ENCODE measurements at regions not wholly inside any gene's neighbourhood (a gene's known extent, or its start where the extent isn't known, plus 50 kb on each side); places are given as distances from the start of the nearest gene placed in this dataset.

DNA sequence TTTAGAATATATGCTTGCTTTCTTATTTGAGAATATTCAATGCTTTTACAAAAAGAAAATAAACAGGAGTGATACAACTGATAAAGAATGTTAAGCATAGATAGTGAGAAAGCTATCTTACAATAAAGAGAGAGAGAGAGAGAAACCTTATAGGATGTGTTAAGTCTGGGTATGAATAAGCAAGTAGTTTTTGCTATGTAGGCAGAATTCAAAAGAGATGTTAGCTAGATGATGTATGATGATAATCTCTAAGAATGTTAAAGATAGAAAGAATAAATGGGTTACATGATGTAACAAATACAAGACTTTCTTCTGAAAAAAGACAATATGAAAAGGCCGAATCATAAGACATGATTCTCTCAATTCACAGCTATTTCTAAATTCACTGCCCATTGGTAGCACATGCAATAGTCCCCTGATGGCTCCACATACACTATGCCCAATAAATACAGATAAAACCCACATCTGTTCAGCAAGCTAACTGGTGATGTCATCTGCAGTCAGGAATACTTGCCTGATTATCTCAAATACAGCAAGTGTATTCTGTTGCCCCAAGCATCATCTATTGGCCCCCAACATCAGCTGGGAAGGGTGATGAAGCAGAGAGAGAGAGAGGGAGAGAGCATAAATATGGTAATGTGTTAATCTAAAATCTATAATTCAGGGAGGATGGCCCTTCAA, 169.2 kb upstream of the LYSMD4 start (continued):
- TF ChIP-seq, protein P1, sequence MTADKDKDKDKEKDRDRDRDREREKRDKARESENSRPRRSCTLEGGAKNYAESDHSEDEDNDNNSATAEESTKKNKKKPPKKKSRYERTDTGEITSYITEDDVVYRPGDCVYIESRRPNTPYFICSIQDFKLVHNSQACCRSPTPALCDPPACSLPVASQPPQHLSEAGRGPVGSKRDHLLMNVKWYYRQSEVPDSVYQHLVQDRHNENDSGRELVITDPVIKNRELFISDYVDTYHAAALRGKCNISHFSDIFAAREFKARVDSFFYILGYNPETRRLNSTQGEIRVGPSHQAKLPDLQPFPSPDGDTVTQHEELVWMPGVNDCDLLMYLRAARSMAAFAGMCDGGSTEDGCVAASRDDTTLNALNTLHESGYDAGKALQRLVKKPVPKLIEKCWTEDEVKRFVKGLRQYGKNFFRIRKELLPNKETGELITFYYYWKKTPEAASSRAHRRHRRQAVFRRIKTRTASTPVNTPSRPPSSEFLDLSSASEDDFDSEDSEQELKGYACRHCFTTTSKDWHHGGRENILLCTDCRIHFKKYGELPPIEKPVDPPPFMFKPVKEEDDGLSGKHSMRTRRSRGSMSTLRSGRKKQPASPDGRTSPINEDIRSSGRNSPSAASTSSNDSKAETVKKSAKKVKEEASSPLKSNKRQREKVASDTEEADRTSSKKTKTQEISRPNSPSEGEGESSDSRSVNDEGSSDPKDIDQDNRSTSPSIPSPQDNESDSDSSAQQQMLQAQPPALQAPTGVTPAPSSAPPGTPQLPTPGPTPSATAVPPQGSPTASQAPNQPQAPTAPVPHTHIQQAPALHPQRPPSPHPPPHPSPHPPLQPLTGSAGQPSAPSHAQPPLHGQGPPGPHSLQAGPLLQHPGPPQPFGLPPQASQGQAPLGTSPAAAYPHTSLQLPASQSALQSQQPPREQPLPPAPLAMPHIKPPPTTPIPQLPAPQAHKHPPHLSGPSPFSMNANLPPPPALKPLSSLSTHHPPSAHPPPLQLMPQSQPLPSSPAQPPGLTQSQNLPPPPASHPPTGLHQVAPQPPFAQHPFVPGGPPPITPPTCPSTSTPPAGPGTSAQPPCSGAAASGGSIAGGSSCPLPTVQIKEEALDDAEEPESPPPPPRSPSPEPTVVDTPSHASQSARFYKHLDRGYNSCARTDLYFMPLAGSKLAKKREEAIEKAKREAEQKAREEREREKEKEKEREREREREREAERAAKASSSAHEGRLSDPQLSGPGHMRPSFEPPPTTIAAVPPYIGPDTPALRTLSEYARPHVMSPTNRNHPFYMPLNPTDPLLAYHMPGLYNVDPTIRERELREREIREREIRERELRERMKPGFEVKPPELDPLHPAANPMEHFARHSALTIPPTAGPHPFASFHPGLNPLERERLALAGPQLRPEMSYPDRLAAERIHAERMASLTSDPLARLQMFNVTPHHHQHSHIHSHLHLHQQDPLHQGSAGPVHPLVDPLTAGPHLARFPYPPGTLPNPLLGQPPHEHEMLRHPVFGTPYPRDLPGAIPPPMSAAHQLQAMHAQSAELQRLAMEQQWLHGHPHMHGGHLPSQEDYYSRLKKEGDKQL (CRISPR knock-in tag; IDR thresholded peaks at IDR 0.05; ENCODE audit: low read depth), result no peak
- TF ChIP-seq CBX1 (IDR thresholded peaks at IDR 0.05; ENCODE audit: low read depth), result no peak

- H3K4me2 ChIP-seq (ENCODE audit: low read depth, low read length), result no peak overlapping the region
- no peaks in the 10 kb centered on the region for H3K79me2 ChIP-seq (ENCODE audit: insufficient read depth, low read length)
- no peaks in the 10 kb centered on the region; the same call in 1 of the 2 replicates for H3K9me3 ChIP-seq (ENCODE audit: low read length)
- ChIA-PET CTCF (ENCODE audit: low intra/inter-chr PET ratio, low total read pairs) (no interaction called here), POLR2A (no interaction called here)
- intact Hi-C loops (cut with micrococcal nuclease; ENCODE audit: unreplicated experiment), result no loop called here
- no peaks in the 10 kb centered on the region for H3K27me3 ChIP-seq (ENCODE audit: control insufficient read depth in 1 of 2, insufficient read depth in 2 of 2, low read length in 2 of 2)
- 97% methylated on average over 4 of the region's 4 CpGs for WGBS (ENCODE audit: low lambda C conversion rate)
- no peaks in the 10 kb centered on the region for H4K20me1 ChIP-seq (ENCODE audit: insufficient read depth, low read length)
- no peak overlapping the region for H3K9ac ChIP-seq (ENCODE audit: insufficient read depth, low read depth, low read length)
- ATAC-seq (no peak), FAIRE-seq (no peak), DNase-seq (ENCODE audit: low spot score) (no peak)
- H3K27ac ChIP-seq (ENCODE audit: extremely low read length, insufficient read depth, low read length), result no peak overlapping the region
- BruUV-seq (replicated peaks), result no TSS peak
- H3K4me3 ChIP-seq (replicated peaks in 1 of 3; ENCODE audit: insufficient read depth in 1 of 3, low read depth in 2 of 3, low read length in 3 of 3), result no peak overlapping the region
- TF ChIP-seq TMF1 (CRISPR knock-in tag; IDR thresholded peaks at IDR 0.05; ENCODE audit: low read depth) (no peak), ZNF10 (CRISPR knock-in tag; IDR thresholded peaks at IDR 0.05; ENCODE audit: borderline replicate concordance, low read depth) (no peak), ZNF792 (CRISPR knock-in tag; IDR thresholded peaks at IDR 0.05) (no peak)
- in situ Hi-C loops (cut with HindIII; ENCODE audit: extremely low pct_ligation_motif_present, low pct_unique_long_range_greater_than_20kb), result no loop called here
- H3K4me1 ChIP-seq (ENCODE audit: insufficient read depth, low read length), result 0 out of 2 replicates have a peak, but pooled peaks cover 7% of the 10 kb centered on the region
- H2AFZ ChIP-seq (ENCODE audit: low read length), result no peak overlapping the region
- no peaks in the 10 kb centered on the region for H3K36me3 ChIP-seq (replicated peaks in 1 of 2; ENCODE audit: control insufficient read depth in 1 of 2, insufficient read depth in 2 of 2, low read length in 2 of 2)
Observed at GRCh38 chr15:99895956-99896311, 162.7 kb upstream of the LYSMD4 start.

Measured in HepG2 (cell line).